ENCODE measurements at regions not wholly inside any gene's neighbourhood (a gene's known extent, or its start where the extent isn't known, plus 50 kb on each side); places are given as distances from the start of the nearest gene placed in this dataset.

GRCh38 chr9:109549386-109549785, 51.3 kb upstream of the PTPN3 start:
- H3K14ac ChIP-seq (ENCODE audit: insufficient read length), result no peak overlapping the region
- H4K91ac ChIP-seq (replicated peaks; ENCODE audit: insufficient read length, low read length), result no peak overlapping the region
- no peak overlapping the region for H2AK5ac ChIP-seq (ENCODE audit: low read depth, low read length)
- no peaks in the 10 kb centered on the region for H3K79me1 ChIP-seq (ENCODE audit: low read depth, low read length)
- H3K27me3 ChIP-seq (replicated peaks in 1 of 4; ENCODE audit: control insufficient read depth in 3 of 4, extremely low read depth in 1 of 4, insufficient read depth in 3 of 4, low read length in 3 of 4), result no peaks in the 10 kb centered on the region
- H4K20me1 ChIP-seq (replicated peaks in 1 of 2; ENCODE audit: control insufficient read depth in 1 of 2, insufficient read depth in 2 of 2, low read length in 2 of 2), result no peaks in the 10 kb centered on the region
- H3K27ac ChIP-seq (ENCODE audit: low read depth, low read length), result no peak overlapping the region
- TF ChIP-seq CHD1 (IDR thresholded peaks at IDR 0.05; ENCODE audit: low read depth, low read length) (no peak), RAD21 (IDR thresholded peaks at IDR 0.05 in 1 of 2, conservative IDR thresholded peaks at IDR 0.05 in 1 of 2; ENCODE audit: low read depth in 2 of 2, low read length in 2 of 2) (no peak), SIN3A (conservative IDR thresholded peaks at IDR 0.05 in 1 of 2, IDR thresholded peaks at IDR 0.05 in 1 of 2; ENCODE audit: low read depth in 1 of 2, low read length in 2 of 2) (no peak), BRCA1 (IDR thresholded peaks at IDR 0.05; ENCODE audit: low read depth, low read length) (no peak), TEAD4 (IDR thresholded peaks at IDR 0.05; ENCODE audit: low read depth, low read length) (no peak), E2F6 (IDR thresholded peaks at IDR 0.05) (no peak)
- no peak overlapping the region for H3K18ac ChIP-seq (ENCODE audit: extremely low read depth, low read length)
- no peaks in the 10 kb centered on the region for H3K4me1 ChIP-seq (replicated peaks in 1 of 4; ENCODE audit: control insufficient read depth in 3 of 4, insufficient read depth in 4 of 4, low read length in 3 of 4)
- H3K9me3 ChIP-seq (ENCODE audit: insufficient read depth in 2 of 2, low read depth in 1 of 2, low read length in 1 of 2), result no peaks in the 10 kb centered on the region
- no peak overlapping the region for H3K23ac ChIP-seq (ENCODE audit: insufficient read length)
- no peak overlapping the region for H3K4me2 ChIP-seq (ENCODE audit: insufficient read depth in 1 of 2, low read depth in 2 of 2, low read length in 2 of 2)
- FAIRE-seq, result no peak
- H2BK5ac ChIP-seq (ENCODE audit: low read depth, low read length), result no peak overlapping the region
- no peak overlapping the region for H2BK20ac ChIP-seq (ENCODE audit: low read length)
- no peak overlapping the region for H3K4ac ChIP-seq (replicated peaks; ENCODE audit: insufficient read length, low read depth, low read length)
- DNase-seq (ENCODE audit: low read depth in 1 of 2, low spot score in 2 of 2), result no peak
- H2AFZ ChIP-seq (ENCODE audit: low read length), result no peak overlapping the region
- no peak overlapping the region for H4K5ac ChIP-seq (ENCODE audit: insufficient read length, low read depth, low read length)
- H2BK120ac ChIP-seq (replicated peaks; ENCODE audit: low read depth, low read length), result no peak overlapping the region
- H3K4me3 ChIP-seq (ENCODE audit: extremely low read depth in 1 of 4, insufficient read depth in 2 of 4, low read depth in 3 of 4, low read length in 4 of 4), result no peak overlapping the region
- no peak overlapping the region for H2BK15ac ChIP-seq (ENCODE audit: low read length)
- no peak overlapping the region for H3K9ac ChIP-seq (replicated peaks in 1 of 4; ENCODE audit: extremely low read depth in 1 of 4, low read depth in 3 of 4, low read length in 3 of 4)
- 100% methylated on average over 1 of the region's 1 CpG; no CpG with 5 or more reads in 1 of the 2 experiments for WGBS, 2 experiments (ENCODE audit: extremely low coverage in 1 of 2, insufficient coverage in 1 of 2, insufficient read length in 1 of 2, insufficient replicate concordance in 2 of 2, low coverage in 1 of 2, low lambda C conversion rate in 2 of 2, missing lambda C conversion rate in 1 of 2)
- H2BK12ac ChIP-seq (ENCODE audit: low read depth, low read length), result no peak overlapping the region
- no peak overlapping the region for H3K56ac ChIP-seq (replicated peaks; ENCODE audit: insufficient read length, low read depth, low read length)
- H4K8ac ChIP-seq (ENCODE audit: extremely low read depth, insufficient read depth, low read length), result no peak overlapping the region
- POLR2A ChIA-PET (ENCODE audit: partially characterized antibody), result no interaction called here
- H3K79me2 ChIP-seq (ENCODE audit: control insufficient read depth in 1 of 2, insufficient read depth in 2 of 2, low read length in 2 of 2), result peaks cover 0 to 3% of the 10 kb centered on the region in 2 experiments; a peak in 1 of 4 replicates
- no peaks in the 10 kb centered on the region; the same call in 1 of the 2 replicates for H3K23me2 ChIP-seq (ENCODE audit: low read depth, low read length)
- H3K36me3 ChIP-seq (ENCODE audit: control insufficient read depth in 2 of 4, insufficient read depth in 4 of 4, low read length in 3 of 4), result no peaks in the 10 kb centered on the region
- CTCF ChIA-PET (ENCODE audit: partially characterized antibody), result no interaction called here
